IMR-90 (cell line): ENCODE measurements at regions not wholly inside any gene's neighbourhood (a gene's known extent, or its start where the extent isn't known, plus 50 kb on each side); places are given as distances from the start of the nearest gene placed in this dataset.

Experiments used
- ATAC-seq: fragments of 200-7000 bp; cut with Tn5 transposase; 2 replicates; pipeline ENCODE4 v1.9.1; 2020; ENCODE audit warnings: low read depth, mild to moderate bottlenecking, moderate library complexity
- BruUV-seq: library from RNA; stranded (reverse); fragments of 400-500 nt; replicated peaks from 2 replicates; lab custom pipeline; 2021; lab: Mats Ljungman, UMichigan
- CTCF ChIA-PET: fragments of 300-600 bp; formaldehyde crosslinking; extraction: SDS; loops from one replicate; lab custom pipeline; 2021; ENCODE audit warnings: antibody characterized with exemption; lab: Yijun Ruan, JAX
- POLR2A ChIA-PET: fragments of 300-600 bp; sonication (Branson Sonifier 250); formaldehyde crosslinking; loops from one replicate; lab custom pipeline; 2022; ENCODE audit warnings: antibody characterized with exemption; ENCODE audit not compliant: unreplicated experiment; lab: Charles Lee
- DNase-seq: peaks from one replicate; pipeline ENCODE4 v3.0.0; 2013
- H2AFZ ChIP-seq: replicated peaks from 2 replicates; pipeline ENCODE3; 2013; ENCODE audit warnings: low read length, mild to moderate bottlenecking; ENCODE audit not compliant: poor library complexity
- H2AK5ac ChIP-seq: 2 replicates; pipeline ENCODE4 v1.6.1; 2013; ENCODE audit warnings: low read depth, low read length, inconsistent platforms
- H2AK9ac ChIP-seq: replicated peaks from 2 replicates; pipeline ENCODE3; 2013; ENCODE audit warnings: mild to moderate bottlenecking, low read depth, low read length, moderate library complexity; ENCODE audit not compliant: poor library complexity
- H2BK120ac ChIP-seq: 2 replicates; pipeline ENCODE4 v1.6.1; 2013; ENCODE audit warnings: low read depth, low read length, inconsistent platforms
- H2BK15ac ChIP-seq: 3 replicates; pipeline ENCODE4 v1.6.1; 2013; ENCODE audit warnings: low read depth, low read length, inconsistent platforms
- H2BK20ac ChIP-seq: 2 replicates; pipeline ENCODE4 v1.6.1; 2013; ENCODE audit warnings: low read depth, mild to moderate bottlenecking, inconsistent platforms, low read length, moderate library complexity
- H2BK5ac ChIP-seq: 2 replicates; pipeline ENCODE4 v1.6.1; 2013; ENCODE audit warnings: mild to moderate bottlenecking, low read depth, low read length, inconsistent platforms; ENCODE audit not compliant: poor library complexity, severe bottlenecking
- H3K14ac ChIP-seq: replicated peaks from 2 replicates; pipeline ENCODE4 v1.6.1; 2013; ENCODE audit warnings: low read depth, low read length, inconsistent platforms
- H3K18ac ChIP-seq: 2 replicates; pipeline ENCODE4 v1.6.1; 2013; ENCODE audit warnings: low read depth, low read length, control low read depth
- H3K23ac ChIP-seq: 2 replicates; pipeline ENCODE4 v1.6.1; 2013; ENCODE audit warnings: low read depth, low read length, inconsistent platforms
- H3K27ac ChIP-seq: 2 replicates; pipeline ENCODE4 v1.5.1; 2013; ENCODE audit warnings: mild to moderate bottlenecking, control low read depth, low read length; ENCODE audit not compliant: insufficient read depth
- H3K27me3 ChIP-seq: 2 replicates; pipeline ENCODE4 v1.6.1; 2013; ENCODE audit warnings: low read length; ENCODE audit not compliant: control insufficient read depth, insufficient read depth
- H3K36me3 ChIP-seq: 2 replicates; pipeline ENCODE4 v1.6.1; 2013; ENCODE audit warnings: low read length, mixed read lengths; ENCODE audit not compliant: control insufficient read depth, insufficient read depth
- H3K4ac ChIP-seq: 2 replicates; pipeline ENCODE4 v1.6.1; 2013; ENCODE audit warnings: low read depth, low read length, inconsistent platforms
- H3K4me1 ChIP-seq: 2 replicates; pipeline ENCODE4 v1.6.1; 2013; ENCODE audit warnings: low read length, mixed read lengths; ENCODE audit not compliant: control insufficient read depth, insufficient read depth
- H3K4me2 ChIP-seq: 2 replicates; pipeline ENCODE4 v1.6.1; 2013; ENCODE audit warnings: low read depth, mild to moderate bottlenecking, control low read depth, low read length, moderate library complexity
- H3K4me3 ChIP-seq: 2 replicates; pipeline ENCODE4 v1.5.1; 2013; ENCODE audit warnings: low read depth, mild to moderate bottlenecking, control low read depth, low read length, moderate library complexity; ENCODE audit not compliant: insufficient read depth
- H3K56ac ChIP-seq: 2 replicates; pipeline ENCODE4 v1.6.1; 2013; ENCODE audit warnings: low read length, inconsistent platforms; ENCODE audit not compliant: insufficient read depth; ENCODE audit errors: extremely low read depth
- H3K79me1 ChIP-seq, 2 experiments: 2 replicates each; pipeline ENCODE4 v1.6.1; 2013; ENCODE audit warnings: low read length in 2 of 2, inconsistent platforms in 1 of 2, low read depth in 1 of 2
- H3K9ac ChIP-seq: 2 replicates; pipeline ENCODE4 v1.6.1; 2013; ENCODE audit warnings: low read depth, low read length, control low read depth
- H3K9me1 ChIP-seq: 2 replicates; pipeline ENCODE4 v1.6.1; 2013; ENCODE audit warnings: low read length, inconsistent platforms; ENCODE audit not compliant: insufficient read depth
- H3K9me3 ChIP-seq: 2 replicates; pipeline ENCODE4 v1.6.1; 2013; ENCODE audit warnings: low read length; ENCODE audit not compliant: control insufficient read depth, insufficient read depth
- H4K20me1 ChIP-seq: 2 replicates; pipeline ENCODE4 v1.6.1; 2013; ENCODE audit warnings: low read length, inconsistent platforms; ENCODE audit not compliant: insufficient read depth
- H4K5ac ChIP-seq: 2 replicates; pipeline ENCODE4 v1.6.1; 2013; ENCODE audit warnings: mild to moderate bottlenecking, low read depth, low read length, control low read depth
- H4K8ac ChIP-seq, 2 experiments: 2 replicates each; pipeline ENCODE4 v1.6.1; 2013; ENCODE audit warnings: low read depth in 2 of 2, low read length in 2 of 2, control low read depth in 1 of 2, inconsistent platforms in 1 of 2
- H4K91ac ChIP-seq: 2 replicates; pipeline ENCODE4 v1.6.1; 2013; ENCODE audit warnings: low read depth, low read length, inconsistent platforms; ENCODE audit not compliant: insufficient read depth
- BHLHE40 ChIP-seq: fragments of 150-350 bp; IDR thresholded peaks from 2 replicates; pipeline ENCODE4 v1.6.1; 2016; ENCODE audit warnings: mild to moderate bottlenecking, low read depth, low read length
- CHD1 ChIP-seq: IDR thresholded peaks from 2 replicates; pipeline ENCODE4 v1.6.1; 2012; ENCODE audit warnings: low read depth, low read length, improper control_type of control experiment
- FOS ChIP-seq: fragments of 150-350 bp; IDR thresholded peaks from 2 replicates; pipeline ENCODE4 v1.6.1; 2016; ENCODE audit warnings: low read depth, low read length
- MXI1 ChIP-seq: IDR thresholded peaks from 2 replicates; pipeline ENCODE4 v1.6.1; 2012; ENCODE audit warnings: low read depth, mild to moderate bottlenecking, low read length, moderate library complexity, borderline replicate concordance
- NFE2L2 ChIP-seq: fragments of 150-350 bp; IDR thresholded peaks from 2 replicates; pipeline ENCODE4 v1.6.1; 2016; ENCODE audit warnings: low read depth, mild to moderate bottlenecking, low read length
- POLR2A ChIP-seq: IDR thresholded peaks from 2 replicates; pipeline ENCODE4 v1.6.1; 2012; ENCODE audit warnings: mild to moderate bottlenecking, low read depth, low read length
- WGBS, 2 experiments: methylation state at CpG; one replicate each; pipeline versions ENCODE4 v1.1.5 to v1.1.7; 2013; ENCODE audit warnings: missing lambda C conversion rate in 2 of 2; ENCODE audit not compliant: insufficient read length in 1 of 2; ENCODE audit errors: extremely low coverage in 2 of 2; 5-methylcytosine and 5-hydroxymethylcytosine counted together
- dilution Hi-C: fragments of 300-500 bp; cut with HindIII; formaldehyde crosslinking; loops from one replicate; pipeline ENCODE4 v1.14.3; 2018; ENCODE audit warnings: low sequenced_read_pairs; ENCODE audit not compliant: unreplicated experiment
- in situ Hi-C: fragments of 300-500 bp; cut with MboI; formaldehyde crosslinking; loops from 3 replicates; pipeline ENCODE4 v1.14.3; 2019; ENCODE audit warnings: low sequenced_read_pairs, inconsistent platforms, mixed read lengths
- intact Hi-C: fragments of 100-400 bp; cut with micrococcal nuclease; formaldehyde crosslinking; loops from 2 replicates; pipeline ENCODE4 v1.10.0; 2022
- TF ChIP-seq, protein P1 (sequence below): fragments of 150-350 bp; IDR thresholded peaks from 2 replicates; pipeline ENCODE4 v1.6.1; 2017; ENCODE audit warnings: mild to moderate bottlenecking, antibody characterized with exemption, low read length, low read depth
- TF ChIP-seq, protein P2 (sequence below): conservative IDR thresholded peaks from 2 replicates; pipeline ENCODE4 v1.5.1; 2012; ENCODE audit warnings: mild to moderate bottlenecking, low read depth, low read length, improper control_type of control experiment

DNA sequence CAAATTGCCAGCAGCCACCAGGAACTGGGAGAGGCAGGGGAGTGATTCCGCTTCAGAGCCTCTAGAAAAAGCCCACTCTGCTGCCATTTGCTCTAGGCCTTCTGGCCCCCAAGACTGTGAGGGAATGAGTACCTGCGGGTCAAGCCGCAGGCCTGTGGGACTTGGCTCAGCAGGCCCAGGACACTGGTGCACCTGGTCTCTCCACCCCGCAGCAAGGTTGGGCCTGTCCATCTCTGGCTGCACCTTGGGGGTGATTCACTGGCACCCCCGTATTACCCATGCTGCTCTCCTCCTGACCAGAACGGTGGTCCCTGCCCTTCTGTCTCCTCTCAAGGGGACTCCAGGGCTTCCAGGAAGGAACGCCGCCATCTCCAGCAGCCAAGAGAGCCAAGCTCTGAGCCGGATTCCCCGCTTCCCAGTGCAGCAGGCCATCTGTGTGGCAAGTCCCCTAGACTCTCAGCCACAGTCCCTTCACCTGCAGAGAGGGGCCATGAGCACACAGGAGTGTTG lies 78.4 kb upstream of the OLFM1 start:
- no peak overlapping the region for H2AK9ac ChIP-seq
- no peaks in the 10 kb centered on the region for H3K4me1 ChIP-seq
- no peak overlapping the region for H4K5ac ChIP-seq
- no peak overlapping the region for H2AFZ ChIP-seq
- H3K36me3 ChIP-seq = no peaks in the 10 kb centered on the region
- H3K79me1 ChIP-seq = no peaks in the 10 kb centered on the region
- no peak overlapping the region for H3K56ac ChIP-seq
- intact Hi-C loops = no loop called here
- CTCF ChIA-PET = no interaction called here
- no peak overlapping the region for H4K91ac ChIP-seq
- peaks cover 3% of the 10 kb centered on the region; the same call in 1 of the 2 replicates for H3K9me3 ChIP-seq
- TF ChIP-seq POLR2A (no peak), CHD1 (no peak), BHLHE40 (no peak), MXI1 (no peak), FOS (no peak), NFE2L2 (no peak)
- TF ChIP-seq, protein P1, sequence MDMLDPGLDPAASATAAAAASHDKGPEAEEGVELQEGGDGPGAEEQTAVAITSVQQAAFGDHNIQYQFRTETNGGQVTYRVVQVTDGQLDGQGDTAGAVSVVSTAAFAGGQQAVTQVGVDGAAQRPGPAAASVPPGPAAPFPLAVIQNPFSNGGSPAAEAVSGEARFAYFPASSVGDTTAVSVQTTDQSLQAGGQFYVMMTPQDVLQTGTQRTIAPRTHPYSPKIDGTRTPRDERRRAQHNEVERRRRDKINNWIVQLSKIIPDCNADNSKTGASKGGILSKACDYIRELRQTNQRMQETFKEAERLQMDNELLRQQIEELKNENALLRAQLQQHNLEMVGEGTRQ = no peak
- TF ChIP-seq, protein P2, sequence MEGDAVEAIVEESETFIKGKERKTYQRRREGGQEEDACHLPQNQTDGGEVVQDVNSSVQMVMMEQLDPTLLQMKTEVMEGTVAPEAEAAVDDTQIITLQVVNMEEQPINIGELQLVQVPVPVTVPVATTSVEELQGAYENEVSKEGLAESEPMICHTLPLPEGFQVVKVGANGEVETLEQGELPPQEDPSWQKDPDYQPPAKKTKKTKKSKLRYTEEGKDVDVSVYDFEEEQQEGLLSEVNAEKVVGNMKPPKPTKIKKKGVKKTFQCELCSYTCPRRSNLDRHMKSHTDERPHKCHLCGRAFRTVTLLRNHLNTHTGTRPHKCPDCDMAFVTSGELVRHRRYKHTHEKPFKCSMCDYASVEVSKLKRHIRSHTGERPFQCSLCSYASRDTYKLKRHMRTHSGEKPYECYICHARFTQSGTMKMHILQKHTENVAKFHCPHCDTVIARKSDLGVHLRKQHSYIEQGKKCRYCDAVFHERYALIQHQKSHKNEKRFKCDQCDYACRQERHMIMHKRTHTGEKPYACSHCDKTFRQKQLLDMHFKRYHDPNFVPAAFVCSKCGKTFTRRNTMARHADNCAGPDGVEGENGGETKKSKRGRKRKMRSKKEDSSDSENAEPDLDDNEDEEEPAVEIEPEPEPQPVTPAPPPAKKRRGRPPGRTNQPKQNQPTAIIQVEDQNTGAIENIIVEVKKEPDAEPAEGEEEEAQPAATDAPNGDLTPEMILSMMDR = no peak
- no peak overlapping the region for H2BK20ac ChIP-seq
- no peaks in the 10 kb centered on the region for H4K20me1 ChIP-seq
- H3K4ac ChIP-seq = no peak overlapping the region
- BruUV-seq = no TSS peak
- H2BK15ac ChIP-seq = no peak overlapping the region
- no peak overlapping the region for H4K8ac ChIP-seq
- 89% methylated on average over 3 of the region's 10 CpGs; no CpG with 5 or more reads in 1 of the 2 experiments for WGBS, 2 experiments
- H3K9ac ChIP-seq = no peak overlapping the region
- DNase-seq (no peak), ATAC-seq (no peak)
- no peak overlapping the region for H3K27ac ChIP-seq
- H3K9me1 ChIP-seq = no peaks in the 10 kb centered on the region
- H3K18ac ChIP-seq = no peak overlapping the region
- no peak overlapping the region for H2BK120ac ChIP-seq
- H3K27me3 ChIP-seq = no peaks in the 10 kb centered on the region; the same call in 1 of the 2 replicates
- POLR2A ChIA-PET = no interaction called here
- H3K14ac ChIP-seq = no peak overlapping the region
- H3K23ac ChIP-seq = no peak overlapping the region
- no peak overlapping the region for H3K4me3 ChIP-seq
- no peak overlapping the region for H3K4me2 ChIP-seq
- H2AK5ac ChIP-seq = no peak overlapping the region
- no peak overlapping the region for H2BK5ac ChIP-seq
- in situ Hi-C loops = no loop called here
- dilution Hi-C loops = no loop called here
